Naive thymus-derived CD4-positive, alpha-beta T cell (primary cell): ENCODE measurements at regions not wholly inside any gene's neighbourhood (a gene's known extent, or its start where the extent isn't known, plus 50 kb on each side); places are given as distances from the start of the nearest gene placed in this dataset.

Experiments used
- ATAC-seq: fragments of 150-1000 bp; cut with Tn5 transposase; 2 replicates; pipeline ENCODE4 v1.10.0; 2021; ENCODE audit warnings: mild to moderate bottlenecking, moderate library complexity
- CTCF ChIA-PET: fragments of 350-600 bp; sonication (Branson Sonifier 250); formaldehyde crosslinking; loops from one replicate; lab custom pipeline; 2021; ENCODE audit warnings: antibody characterized with exemption; lab: Charles Lee
- POLR2A ChIA-PET: fragments of 350-600 bp; sonication (Branson Sonifier 250); formaldehyde crosslinking; loops from one replicate; lab custom pipeline; 2021; ENCODE audit warnings: antibody characterized with exemption, inconsistent platforms; lab: Charles Lee
- DNase-seq, 9 donors: peaks; one replicate each; pipeline versions ENCODE4 v3.0.0 to v3.0.0-alpha.2; 2020 to 2022; ENCODE audit warnings: mixed read lengths in 1 of 9
- H3K27ac ChIP-seq: one replicate; pipeline ENCODE4 v1.7.0; 2013; ENCODE audit warnings: mild to moderate bottlenecking, low read depth, low read length, moderate library complexity
- H3K27me3 ChIP-seq, 2 donors: one replicate each; pipeline ENCODE4 v1.7.0; 2013; ENCODE audit warnings: low read length in 2 of 2, mild to moderate bottlenecking in 2 of 2, moderate library complexity in 2 of 2; ENCODE audit not compliant: control insufficient read depth in 2 of 2, insufficient read depth in 2 of 2
- H3K36me3 ChIP-seq, 3 experiments: 1 replicate in 2 of 3; 2 replicates in 1 of 3; pipeline ENCODE4 v1.7.0; 2013; ENCODE audit warnings: low read length in 3 of 3, mild to moderate bottlenecking in 3 of 3, moderate library complexity in 1 of 3; ENCODE audit not compliant: insufficient read depth in 3 of 3, control insufficient read depth in 2 of 3
- H3K4me1 ChIP-seq, 2 donors: one replicate each; pipeline ENCODE4 v1.7.0; 2013; ENCODE audit warnings: low read length in 2 of 2, mild to moderate bottlenecking in 2 of 2, moderate library complexity in 1 of 2; ENCODE audit not compliant: control insufficient read depth in 2 of 2, insufficient read depth in 2 of 2
- H3K4me3 ChIP-seq: 2 replicates; pipeline ENCODE4 v1.7.0; 2013; ENCODE audit warnings: mild to moderate bottlenecking, low read length
- H3K9me3 ChIP-seq, 3 experiments: 1 replicate in 2 of 3; 2 replicates in 1 of 3; pipeline ENCODE4 v1.7.0; 2013; ENCODE audit warnings: low read length in 3 of 3; ENCODE audit not compliant: control insufficient read depth in 2 of 3
- H3K27ac Mint-ChIP-seq, 9 donors: one replicate each; pipeline ENCODE4 v1.8.0; 2020 to 2022; ENCODE audit warnings: mixed read lengths in 9 of 9, mild to moderate bottlenecking in 8 of 9, moderate library complexity in 5 of 9, inconsistent platforms in 2 of 9
- H3K27me3 Mint-ChIP-seq, 5 donors: one replicate each; pipeline ENCODE4 v1.8.0; 2021 to 2022; ENCODE audit warnings: mixed read lengths in 5 of 5, mild to moderate bottlenecking in 1 of 5
- H3K36me3 Mint-ChIP-seq, 5 donors: one replicate each; pipeline ENCODE4 v1.8.0; 2020 to 2022; ENCODE audit warnings: mixed read lengths in 5 of 5, mild to moderate bottlenecking in 3 of 5, inconsistent platforms in 1 of 5
- H3K4me1 Mint-ChIP-seq, 7 donors: one replicate each; pipeline ENCODE4 v1.8.0; 2020 to 2022; ENCODE audit warnings: mixed read lengths in 7 of 7, mild to moderate bottlenecking in 3 of 7, inconsistent platforms in 1 of 7
- H3K4me3 Mint-ChIP-seq, 10 donors: one replicate each; pipeline ENCODE4 v1.8.0; 2020 to 2022; ENCODE audit warnings: mild to moderate bottlenecking in 10 of 10, mixed read lengths in 10 of 10, moderate library complexity in 6 of 10, inconsistent platforms in 2 of 10
- H3K9me3 Mint-ChIP-seq, 11 donors: one replicate each; pipeline ENCODE4 v1.8.0; 2020 to 2022; ENCODE audit warnings: mixed read lengths in 11 of 11, mild to moderate bottlenecking in 4 of 11, inconsistent platforms in 1 of 11, moderate library complexity in 1 of 11
- intact Hi-C, 2 donors: fragments of 100-400 bp; cut with micrococcal nuclease; formaldehyde crosslinking; loops; one replicate each; pipeline ENCODE4 v1.15.1; 2023

DNA sequence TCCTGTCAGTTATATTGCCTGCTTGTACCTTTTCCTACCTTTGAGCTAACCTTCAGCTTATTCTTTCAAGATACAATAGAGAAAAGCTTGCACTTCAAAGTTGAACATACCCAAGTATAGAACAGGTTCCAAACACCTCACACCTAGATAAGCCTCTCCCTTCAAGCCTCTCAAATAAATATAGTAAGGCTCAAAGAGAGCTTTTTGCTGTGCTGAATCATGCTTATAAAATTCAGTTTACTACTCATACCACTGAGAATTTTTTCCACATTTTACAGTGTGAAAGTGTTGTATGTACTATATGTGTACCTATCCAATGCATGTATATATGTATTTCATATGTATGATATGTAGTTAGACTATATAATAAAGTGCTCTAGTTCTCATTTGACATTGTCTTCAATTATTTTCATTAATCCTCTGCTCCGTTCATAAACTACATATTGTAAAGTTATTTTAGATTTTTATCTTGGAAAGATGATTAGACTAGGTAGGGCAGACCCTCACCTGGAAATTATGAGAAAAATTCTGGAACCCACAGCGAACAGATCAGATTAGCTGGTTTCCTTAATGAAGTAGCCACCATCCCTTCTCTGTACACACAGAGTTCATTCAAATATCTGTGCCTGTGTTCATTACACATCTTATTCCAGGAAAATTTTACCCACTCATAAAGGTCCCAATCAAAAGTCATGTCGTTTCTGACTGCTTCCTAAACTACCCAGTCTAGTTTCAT is 149.2 kb upstream of the RGMB start:
- Histone ChIP-seq H3K9me3 (no peaks in the 10 kb centered on the region), H3K27me3 (no peaks in the 10 kb centered on the region), H3K36me3 (no peaks in the 10 kb centered on the region), H3K4me3 (no peak overlapping the region), H3K27ac (no peak overlapping the region), H3K4me1 (no peaks in the 10 kb centered on the region)
- H3K36me3 Mint-ChIP-seq, result no peaks in the 10 kb centered on the region
- no peak for ATAC-seq
- no peak overlapping the region for H3K4me3 Mint-ChIP-seq
- peaks cover 0 to 10% (median 0%) of the 10 kb centered on the region in 11 donors for H3K9me3 Mint-ChIP-seq
- POLR2A ChIA-PET, result no interaction called here
- no peak overlapping the region for H3K27ac Mint-ChIP-seq
- H3K4me1 Mint-ChIP-seq, result no peaks in the 10 kb centered on the region
- peaks cover 0 to 35% (median 17%) of the 10 kb centered on the region in 5 donors for H3K27me3 Mint-ChIP-seq
- intact Hi-C loops, result no loop called here
- CTCF ChIA-PET, result no interaction called here
- DNase-seq, result no peak

DNA sequence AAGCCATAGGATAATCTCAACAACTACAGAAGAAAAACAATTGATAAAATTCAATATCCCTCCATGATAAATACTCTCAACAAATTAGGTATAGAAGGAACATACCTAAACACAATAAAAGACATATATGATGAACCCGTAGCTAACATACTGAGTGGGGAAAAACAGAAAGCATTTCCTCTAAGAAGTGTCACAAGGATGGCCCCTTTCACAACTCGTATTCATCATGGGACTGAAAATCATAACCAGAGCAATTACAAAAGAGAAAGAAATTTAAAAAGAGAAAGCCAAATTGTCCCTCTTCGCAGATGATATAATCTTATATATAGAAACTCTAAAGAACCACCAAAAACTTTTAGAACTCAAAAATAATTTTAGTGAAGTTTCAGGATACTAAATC is 146.3 kb upstream of the RGMB start:
- ChIA-PET CTCF (no interaction called here), POLR2A (no interaction called here)
- H3K36me3 ChIP-seq, result no peaks in the 10 kb centered on the region
- H3K27me3 ChIP-seq, result no peaks in the 10 kb centered on the region
- peaks cover 0 to 10% (median 0%) of the 10 kb centered on the region in 11 donors for H3K9me3 Mint-ChIP-seq
- no peak for DNase-seq
- H3K9me3 ChIP-seq, result no peaks in the 10 kb centered on the region
- peaks cover 0 to 26% (median 11%) of the 10 kb centered on the region in 5 donors for H3K27me3 Mint-ChIP-seq
- H3K27ac ChIP-seq, result no peak overlapping the region
- no peak overlapping the region for H3K4me3 Mint-ChIP-seq
- H3K4me1 Mint-ChIP-seq, result no peaks in the 10 kb centered on the region
- intact Hi-C loops, result no loop called here
- H3K4me1 ChIP-seq, result no peaks in the 10 kb centered on the region
- no peak overlapping the region for H3K27ac Mint-ChIP-seq
- ATAC-seq, result no peak
- no peak overlapping the region for H3K4me3 ChIP-seq
- no peaks in the 10 kb centered on the region for H3K36me3 Mint-ChIP-seq

DNA sequence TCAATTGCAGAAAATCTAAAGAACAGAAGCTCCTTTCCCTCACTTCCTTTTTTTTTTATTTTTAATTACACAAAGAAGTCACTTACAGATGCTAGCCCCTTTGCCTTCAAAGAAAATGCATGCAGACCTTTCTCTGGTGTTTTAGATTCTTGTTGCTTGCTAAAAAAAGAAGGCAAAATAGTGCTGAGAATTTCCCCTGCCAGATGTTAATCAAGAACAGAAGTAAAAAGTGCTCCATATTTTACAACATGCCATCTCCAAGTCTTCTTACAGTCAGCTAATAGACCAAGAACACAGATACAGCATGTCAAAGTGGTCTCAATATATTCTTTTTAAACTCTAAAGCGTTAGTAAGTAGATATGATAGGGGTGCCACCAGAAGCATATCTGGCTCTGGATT is 142.8 kb upstream of the RGMB start:
- no peak overlapping the region for H3K4me3 ChIP-seq
- no peaks in the 10 kb centered on the region for H3K36me3 Mint-ChIP-seq
- H3K9me3 ChIP-seq, result no peaks in the 10 kb centered on the region
- no peaks in the 10 kb centered on the region for H3K4me1 Mint-ChIP-seq
- no peaks in the 10 kb centered on the region for H3K4me1 ChIP-seq
- ChIA-PET CTCF (no interaction called here), POLR2A (no interaction called here)
- intact Hi-C loops, result no loop called here
- no peaks in the 10 kb centered on the region for H3K27me3 ChIP-seq
- no peak overlapping the region for H3K4me3 Mint-ChIP-seq
- H3K27ac ChIP-seq, result no peak overlapping the region
- DNase-seq (no peak), ATAC-seq (no peak)
- peaks cover 0 to 10% (median 0%) of the 10 kb centered on the region in 11 donors for H3K9me3 Mint-ChIP-seq
- no peaks in the 10 kb centered on the region for H3K36me3 ChIP-seq
- H3K27ac Mint-ChIP-seq, result no peak overlapping the region
- peaks cover 1 to 12% (median 6%) of the 10 kb centered on the region in 5 donors for H3K27me3 Mint-ChIP-seq

DNA sequence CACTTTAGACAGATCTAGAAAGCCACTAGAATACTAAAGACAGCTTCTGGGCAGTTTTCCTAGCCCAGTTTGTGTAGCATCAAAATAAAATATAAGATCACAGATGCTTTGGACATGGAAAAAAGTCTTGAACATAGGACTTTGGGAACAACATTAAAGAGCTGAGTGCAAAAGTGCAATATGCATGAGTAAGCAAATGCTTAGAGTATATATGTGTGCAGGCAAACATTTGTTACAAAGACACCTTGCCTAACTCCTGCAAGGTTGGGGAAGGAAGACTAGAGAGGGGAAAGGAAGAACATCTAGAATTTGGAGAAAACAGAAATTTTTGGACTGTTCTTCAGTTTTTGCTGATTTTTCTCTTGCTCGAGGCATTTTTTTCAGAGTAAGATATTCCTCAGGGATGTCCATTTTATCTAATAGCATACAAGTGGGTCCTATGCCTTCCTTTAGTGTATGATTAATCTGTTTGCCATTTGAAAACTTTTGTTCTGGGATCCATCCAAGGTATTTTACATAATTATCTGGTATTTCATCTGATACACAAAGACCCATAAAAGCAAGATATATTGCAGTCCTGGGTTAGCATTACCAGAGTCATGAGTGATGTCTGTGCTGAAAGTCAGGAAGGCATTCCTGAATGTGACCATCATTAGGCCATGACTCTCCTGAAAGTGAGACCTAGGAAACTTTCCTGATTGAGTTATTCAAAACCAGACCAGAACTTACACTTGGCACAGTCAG is 142.0 kb upstream of the RGMB start:
- peaks cover 0 to 10% (median 0%) of the 10 kb centered on the region in 11 donors for H3K9me3 Mint-ChIP-seq
- no peak for DNase-seq
- H3K4me1 Mint-ChIP-seq, result no peaks in the 10 kb centered on the region
- H3K9me3 ChIP-seq, result no peaks in the 10 kb centered on the region
- H3K27ac ChIP-seq, result no peak overlapping the region
- ATAC-seq, result no peak
- H3K4me3 Mint-ChIP-seq, result no peak overlapping the region
- no peaks in the 10 kb centered on the region for H3K4me1 ChIP-seq
- POLR2A ChIA-PET, result no interaction called here
- no peaks in the 10 kb centered on the region for H3K36me3 Mint-ChIP-seq
- H3K27me3 Mint-ChIP-seq, result peaks cover 0 to 6% (median 4%) of the 10 kb centered on the region in 5 donors
- H3K27me3 ChIP-seq, result no peaks in the 10 kb centered on the region
- no peak overlapping the region for H3K4me3 ChIP-seq
- CTCF ChIA-PET, result interaction anchor here (0.8 kb wide), 1 partner anchor 15 kb away, joined by 3 read pairs; no protein-coding TSS in a partner anchor
- H3K27ac Mint-ChIP-seq, result no peak overlapping the region
- intact Hi-C loops, result no loop called here
- H3K36me3 ChIP-seq, result no peaks in the 10 kb centered on the region

DNA sequence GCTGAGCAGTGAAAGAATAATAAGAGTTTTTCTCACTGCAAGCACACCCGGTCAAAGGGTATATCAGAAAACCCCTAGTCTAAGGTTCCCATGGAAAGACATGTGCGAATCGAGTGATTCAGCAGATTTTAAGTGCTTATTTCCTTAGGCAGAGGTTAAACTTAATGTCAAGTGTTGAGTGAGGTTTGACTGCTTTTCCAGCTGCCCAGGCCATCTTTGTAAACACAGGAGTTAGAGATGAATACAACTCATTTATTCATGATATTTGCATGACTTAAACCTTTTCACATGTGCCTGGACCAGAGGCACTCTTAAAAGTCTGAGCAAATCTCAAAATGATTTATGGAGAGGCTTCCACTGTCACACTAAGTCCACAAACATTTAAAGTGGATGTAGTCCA is 137.8 kb upstream of the RGMB start:
- no peaks in the 10 kb centered on the region for H3K36me3 ChIP-seq
- H3K4me1 Mint-ChIP-seq, result no peaks in the 10 kb centered on the region
- CTCF ChIA-PET, result no interaction called here

DNA sequence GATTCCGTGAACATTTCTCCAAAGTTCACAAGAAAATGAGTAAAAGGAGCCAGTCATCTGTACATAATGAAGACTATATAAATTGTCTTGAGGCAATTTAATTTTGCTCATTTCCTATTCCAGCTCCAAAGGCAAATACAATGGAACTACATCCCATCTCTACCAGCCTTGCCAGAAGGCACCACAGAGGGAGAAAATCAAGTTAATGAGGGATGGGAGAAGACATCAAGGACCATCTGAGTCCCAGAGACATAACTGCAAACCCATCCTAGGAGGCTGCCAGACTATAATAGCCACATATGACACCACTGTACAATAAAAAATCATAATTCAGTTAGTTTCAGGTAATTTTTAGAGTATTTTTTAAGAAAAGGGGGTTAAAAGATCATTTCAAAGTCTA is 136.3 kb upstream of the RGMB start:
- no peak for DNase-seq
- POLR2A ChIA-PET, result no interaction called here

More for the DNA sequence above, 137.8 kb upstream of the RGMB start:
- no peaks in the 10 kb centered on the region for H3K9me3 Mint-ChIP-seq
- DNase-seq (no peak), ATAC-seq (no peak)
- no peaks in the 10 kb centered on the region for H3K36me3 Mint-ChIP-seq
- intact Hi-C loops, result no loop called here
- no peak overlapping the region for H3K4me3 Mint-ChIP-seq
- Histone ChIP-seq H3K4me3 (no peak overlapping the region), H3K27ac (no peak overlapping the region), H3K9me3 (no peaks in the 10 kb centered on the region), H3K27me3 (no peaks in the 10 kb centered on the region), H3K4me1 (no peaks in the 10 kb centered on the region)
- H3K27me3 Mint-ChIP-seq, result peaks cover 0 to 11% (median 4%) of the 10 kb centered on the region in 5 donors
- POLR2A ChIA-PET, result no interaction called here
- H3K27ac Mint-ChIP-seq, result no peak overlapping the region

More for the DNA sequence above, 136.3 kb upstream of the RGMB start:
- H3K4me1 Mint-ChIP-seq, result no peaks in the 10 kb centered on the region
- H3K36me3 Mint-ChIP-seq, result no peaks in the 10 kb centered on the region
- Histone ChIP-seq H3K4me1 (no peaks in the 10 kb centered on the region), H3K4me3 (no peak overlapping the region), H3K27ac (no peak overlapping the region), H3K27me3 (no peaks in the 10 kb centered on the region), H3K9me3 (no peaks in the 10 kb centered on the region), H3K36me3 (no peaks in the 10 kb centered on the region)
- intact Hi-C loops, result no loop called here
- no peaks in the 10 kb centered on the region for H3K9me3 Mint-ChIP-seq
- H3K4me3 Mint-ChIP-seq, result no peak overlapping the region
- H3K27ac Mint-ChIP-seq, result no peak overlapping the region
- peaks cover 1 to 11% (median 4%) of the 10 kb centered on the region in 5 donors for H3K27me3 Mint-ChIP-seq
- no peak for ATAC-seq
- CTCF ChIA-PET, result no interaction called here
